SK-N-SH treated with all-trans-retinoic acid at 6 μM for 48 hours (cell line): ENCODE measurements at regions not wholly inside any gene's neighbourhood (a gene's known extent, or its start where the extent isn't known, plus 50 kb on each side); places are given as distances from the start of the nearest gene placed in this dataset.

Experiments used
- CSDC2 ChIP-seq: fragments of 250-450 bp; sonication (Bioruptor Pico); IDR thresholded peaks from 2 replicates; pipeline ENCODE4 v1.5.0; 2020; ENCODE audit warnings: mild to moderate bottlenecking, moderate library complexity
- RARB ChIP-seq: fragments of 250-450 bp; sonication (Bioruptor Pico); IDR thresholded peaks from 2 replicates; pipeline ENCODE4 v1.8.0; 2021; ENCODE audit warnings: mild to moderate bottlenecking, moderate library complexity
- SNAI2 ChIP-seq: fragments of 250-450 bp; sonication (Bioruptor Pico); IDR thresholded peaks from 2 replicates; pipeline ENCODE4 v1.5.0; 2020; ENCODE audit warnings: mild to moderate bottlenecking, moderate library complexity
- ZC3H10 ChIP-seq: fragments of 250-450 bp; sonication (Bioruptor Pico); IDR thresholded peaks from 2 replicates; pipeline ENCODE4 v1.5.1; 2021; ENCODE audit warnings: mild to moderate bottlenecking, moderate library complexity
- ZFP30 ChIP-seq: fragments of 450-650 bp; formaldehyde crosslinking; IDR thresholded peaks from 2 replicates; pipeline ENCODE4 v1.5.0; 2022; ENCODE audit warnings: mild to moderate bottlenecking, moderate library complexity
- ZNF565 ChIP-seq: fragments of 450-650 bp; formaldehyde crosslinking; conservative IDR thresholded peaks from 2 replicates; pipeline ENCODE4 v1.5.0; 2020; ENCODE audit warnings: low read depth, mild to moderate bottlenecking, moderate library complexity
- ZNF70 ChIP-seq: fragments of 450-650 bp; formaldehyde crosslinking; IDR thresholded peaks from 2 replicates; pipeline ENCODE4 v1.5.0; 2020; ENCODE audit warnings: mild to moderate bottlenecking, moderate library complexity
- TF ChIP-seq, protein P1 (sequence below): fragments of 250-450 bp; sonication (Bioruptor Pico); IDR thresholded peaks from 2 replicates; pipeline ENCODE4 v1.5.1; 2020; ENCODE audit warnings: low read depth, mild to moderate bottlenecking, moderate library complexity
- TF ChIP-seq, protein P2 (sequence below): fragments of 250-450 bp; sonication (Bioruptor Pico); IDR thresholded peaks from 2 replicates; pipeline ENCODE4 v1.8.0; 2020; ENCODE audit warnings: mild to moderate bottlenecking, moderate library complexity, borderline replicate concordance

DNA sequence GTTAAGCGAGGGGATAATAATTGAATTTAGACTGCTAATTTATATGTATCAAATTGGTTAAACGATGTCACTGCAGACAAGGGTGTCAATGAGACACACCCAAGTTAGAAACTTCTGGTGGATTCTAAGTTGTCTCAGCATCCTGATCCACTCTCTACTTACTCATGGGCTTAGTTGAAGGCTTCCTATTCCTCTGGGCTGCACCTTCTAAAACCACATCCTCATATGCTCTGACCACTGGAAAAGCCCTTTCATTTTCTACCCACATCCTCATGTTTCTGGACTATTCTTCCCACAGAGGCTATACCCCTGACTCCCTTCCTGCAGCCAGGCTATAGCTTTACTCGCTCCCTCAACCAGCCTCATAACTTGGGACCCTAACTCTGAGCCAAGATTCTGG, 493.8 kb downstream of the VRK1 start:
- TF ChIP-seq, protein P1, sequence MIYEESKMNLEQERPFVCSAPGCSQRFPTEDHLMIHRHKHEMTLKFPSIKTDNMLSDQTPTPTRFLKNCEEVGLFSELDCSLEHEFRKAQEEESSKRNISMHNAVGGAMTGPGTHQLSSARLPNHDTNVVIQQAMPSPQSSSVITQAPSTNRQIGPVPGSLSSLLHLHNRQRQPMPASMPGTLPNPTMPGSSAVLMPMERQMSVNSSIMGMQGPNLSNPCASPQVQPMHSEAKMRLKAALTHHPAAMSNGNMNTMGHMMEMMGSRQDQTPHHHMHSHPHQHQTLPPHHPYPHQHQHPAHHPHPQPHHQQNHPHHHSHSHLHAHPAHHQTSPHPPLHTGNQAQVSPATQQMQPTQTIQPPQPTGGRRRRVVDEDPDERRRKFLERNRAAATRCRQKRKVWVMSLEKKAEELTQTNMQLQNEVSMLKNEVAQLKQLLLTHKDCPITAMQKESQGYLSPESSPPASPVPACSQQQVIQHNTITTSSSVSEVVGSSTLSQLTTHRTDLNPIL (CRISPR knock-in tag), result no peak
- no peak for TF ChIP-seq ZFP30
- no peak for TF ChIP-seq CSDC2 (CRISPR knock-in tag)
- TF ChIP-seq SNAI2 (CRISPR knock-in tag), result no peak
- TF ChIP-seq, protein P2, sequence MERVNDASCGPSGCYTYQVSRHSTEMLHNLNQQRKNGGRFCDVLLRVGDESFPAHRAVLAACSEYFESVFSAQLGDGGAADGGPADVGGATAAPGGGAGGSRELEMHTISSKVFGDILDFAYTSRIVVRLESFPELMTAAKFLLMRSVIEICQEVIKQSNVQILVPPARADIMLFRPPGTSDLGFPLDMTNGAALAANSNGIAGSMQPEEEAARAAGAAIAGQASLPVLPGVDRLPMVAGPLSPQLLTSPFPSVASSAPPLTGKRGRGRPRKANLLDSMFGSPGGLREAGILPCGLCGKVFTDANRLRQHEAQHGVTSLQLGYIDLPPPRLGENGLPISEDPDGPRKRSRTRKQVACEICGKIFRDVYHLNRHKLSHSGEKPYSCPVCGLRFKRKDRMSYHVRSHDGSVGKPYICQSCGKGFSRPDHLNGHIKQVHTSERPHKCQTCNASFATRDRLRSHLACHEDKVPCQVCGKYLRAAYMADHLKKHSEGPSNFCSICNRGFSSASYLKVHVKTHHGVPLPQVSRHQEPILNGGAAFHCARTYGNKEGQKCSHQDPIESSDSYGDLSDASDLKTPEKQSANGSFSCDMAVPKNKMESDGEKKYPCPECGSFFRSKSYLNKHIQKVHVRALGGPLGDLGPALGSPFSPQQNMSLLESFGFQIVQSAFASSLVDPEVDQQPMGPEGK, result no peak
- no peak for TF ChIP-seq ZNF565 (CRISPR knock-in tag)
- TF ChIP-seq RARB, result no peak
- no peak for TF ChIP-seq ZC3H10
- no peak for TF ChIP-seq ZNF70 (CRISPR knock-in tag)
